GM23248 (cell line): ENCODE measurements at regions not wholly inside any gene's neighbourhood (a gene's known extent, or its start where the extent isn't known, plus 50 kb on each side); places are given as distances from the start of the nearest gene placed in this dataset.
"Not testable (repeated sequence)": the region's sequence is repeated elsewhere in the genome, so short reads cannot be mapped to it uniquely, and the experiment has no call there.

Source experiments
- EZH2 ChIP-seq: fragments of 200-600 bp; sonication (generic); IDR thresholded peaks from 2 replicates; pipeline ENCODE4 v1.6.1; 2018; ENCODE audit warnings: antibody characterized with exemption, mild to moderate bottlenecking; ENCODE audit not compliant: insufficient read depth, poor library complexity, severe bottlenecking
- EZH2phosphoT487 ChIP-seq: fragments of 200-600 bp; sonication (generic); IDR thresholded peaks from 2 replicates; pipeline ENCODE4 v1.6.1; 2018; ENCODE audit warnings: antibody characterized with exemption, moderate library complexity, mild to moderate bottlenecking, low read depth; ENCODE audit not compliant: insufficient read depth

- not testable (repeated sequence) for TF ChIP-seq EZH2phosphoT487, EZH2
These were observed 226.0 kb downstream of the LIPI start for GRCh38 chr21:13984728-13985127.
